K562 (cell line): ENCODE measurements at regions not wholly inside any gene's neighbourhood (a gene's known extent, or its start where the extent isn't known, plus 50 kb on each side); places are given as distances from the start of the nearest gene placed in this dataset.

Source experiments
- ARID2 ChIP-seq: fragments of 450-650 bp; IDR thresholded peaks from 2 replicates; pipeline ENCODE4 v1.6.1; 2017; ENCODE audit warnings: antibody characterized with exemption, mild to moderate bottlenecking
- BACH1 ChIP-seq: fragments of 200-800 bp; sonication (Bioruptor generic); IDR thresholded peaks from 2 replicates; pipeline ENCODE4 v1.6.1; 2016; ENCODE audit warnings: missing genetic modification characterization, missing compliant biosample characterization
- ELK1 ChIP-seq: sonication (generic); formaldehyde crosslinking; IDR thresholded peaks from 2 replicates; pipeline ENCODE4 v1.8.1; 2022; ENCODE audit warnings: missing genetic modification reagents
- HDAC2 ChIP-seq: fragments of 450-650 bp; IDR thresholded peaks from 2 replicates; pipeline ENCODE4 v1.6.1; 2016; ENCODE audit warnings: mild to moderate bottlenecking
- POLR2A ChIP-seq: fragments of 450-650 bp; conservative IDR thresholded peaks from 2 replicates; pipeline ENCODE4 v1.6.1; 2016
- USF2 ChIP-seq: sonication (generic); formaldehyde crosslinking; IDR thresholded peaks from 2 replicates; pipeline ENCODE4 v1.5.0; 2020; ENCODE audit warnings: missing genetic modification reagents

DNA sequence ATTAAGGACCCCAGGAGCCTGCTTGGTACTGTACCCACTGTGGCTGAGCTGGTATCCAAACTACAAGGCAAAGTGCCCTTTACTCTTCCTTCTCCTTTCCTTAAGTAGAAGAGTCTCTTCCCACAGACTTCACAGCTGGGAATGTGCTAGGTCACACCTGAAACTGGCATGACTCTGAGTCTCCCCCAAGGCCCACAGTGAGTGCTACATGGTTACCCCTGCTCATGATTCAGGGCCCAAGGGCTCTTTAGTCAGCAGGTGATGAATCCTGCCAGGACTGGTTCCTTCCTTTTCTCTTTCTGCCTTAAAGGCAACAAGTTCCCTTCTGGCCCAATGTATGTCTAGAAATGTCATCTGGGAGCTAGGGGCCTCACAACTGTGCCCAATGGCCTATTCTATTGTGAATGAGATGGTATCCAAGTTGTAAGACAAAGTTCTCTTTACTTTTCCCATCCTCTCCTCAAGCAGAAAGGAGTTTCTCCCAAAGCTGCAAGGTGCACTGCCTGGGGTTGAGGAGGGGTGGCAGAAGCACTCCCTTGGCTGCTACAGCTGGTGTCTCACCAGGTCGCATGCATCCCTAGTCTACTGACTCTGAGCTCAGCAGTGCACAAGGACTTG, 134.4 kb downstream of the TMEM38B start:
- TF ChIP-seq ELK1 (CRISPR knock-in tag) (no peak), BACH1 (tag) (no peak), USF2 (CRISPR knock-in tag) (no peak), HDAC2 (no peak), POLR2A (no peak), ARID2 (no peak)
